GM23338 (cell line): ENCODE measurements at regions not wholly inside any gene's neighbourhood (a gene's known extent, or its start where the extent isn't known, plus 50 kb on each side); places are given as distances from the start of the nearest gene placed in this dataset.
A peak's percentile ranks its signal among the peaks of the same experiment; 100 is the strongest.

ENCODE experiments used
- ATAC-seq: fragments of 200-7000 bp; cut with Tn5 transposase; 3 replicates; pipeline ENCODE4 v1.9.1; 2020
- DNase-seq: peaks from one replicate; pipeline ENCODE4 v3.0.0-alpha.2; 2015; ENCODE audit warnings: low spot score
- H2AFZ ChIP-seq: fragments of 200-600 bp; sonication (generic); 2 replicates; pipeline ENCODE4 v1.8.0; 2016; ENCODE audit warnings: antibody characterized with exemption, mild to moderate bottlenecking, moderate library complexity
- H3F3A ChIP-seq: fragments of 200-600 bp; sonication (generic); replicated peaks from 2 replicates; pipeline ENCODE4 v1.8.0; 2017; ENCODE audit warnings: antibody characterized with exemption, mixed run types, low read depth
- H3K27ac ChIP-seq: fragments of 200-600 bp; sonication (generic); 2 replicates; pipeline ENCODE4 v1.6.1; 2016; ENCODE audit warnings: low read depth
- H3K27me3 ChIP-seq: fragments of 200-600 bp; sonication (generic); 2 replicates; pipeline ENCODE4 v1.8.0; 2016; ENCODE audit warnings: mild to moderate bottlenecking, mixed run types, moderate library complexity; ENCODE audit not compliant: insufficient read depth
- H3K36me3 ChIP-seq: fragments of 200-600 bp; sonication (generic); 2 replicates; pipeline ENCODE4 v1.8.0; 2016; ENCODE audit warnings: mild to moderate bottlenecking; ENCODE audit not compliant: insufficient read depth
- H3K4me1 ChIP-seq: fragments of 200-600 bp; sonication (generic); 2 replicates; pipeline ENCODE4 v1.8.0; 2016; ENCODE audit warnings: mild to moderate bottlenecking, moderate library complexity; ENCODE audit not compliant: insufficient read depth
- H3K4me2 ChIP-seq: fragments of 200-600 bp; sonication (generic); 2 replicates; pipeline ENCODE4 v1.7.1; 2017; ENCODE audit warnings: mixed run types
- H3K4me3 ChIP-seq: fragments of 200-600 bp; sonication (generic); 2 replicates; pipeline ENCODE4 v1.6.1; 2016; ENCODE audit warnings: mixed run types
- H3K79me2 ChIP-seq: fragments of 200-600 bp; sonication (generic); replicated peaks from 2 replicates; pipeline ENCODE4 v1.8.0; 2017; ENCODE audit warnings: mild to moderate bottlenecking; ENCODE audit not compliant: insufficient read depth
- H3K9me2 ChIP-seq: fragments of 200-600 bp; sonication (generic); 2 replicates; pipeline ENCODE4 v1.8.0; 2017; ENCODE audit not compliant: insufficient read depth
- H4K20me1 ChIP-seq: fragments of 200-600 bp; sonication (generic); replicated peaks from 2 replicates; pipeline ENCODE4 v1.8.0; 2017; ENCODE audit warnings: mild to moderate bottlenecking; ENCODE audit not compliant: insufficient read depth
- H3K27ac Mint-ChIP-seq: 2 replicates; pipeline ENCODE4 v1.8.0; 2020; ENCODE audit warnings: inconsistent platforms, mild to moderate bottlenecking, moderate library complexity, mixed read lengths
- H3K27me3 Mint-ChIP-seq: 3 replicates; pipeline ENCODE4 v1.8.0; 2022; ENCODE audit warnings: low read depth, mild to moderate bottlenecking, moderate library complexity, mixed read lengths, inconsistent platforms; ENCODE audit not compliant: insufficient read depth, poor library complexity
- H3K36me3 Mint-ChIP-seq: 3 replicates; pipeline ENCODE4 v1.8.0; 2021; ENCODE audit warnings: low read depth, mild to moderate bottlenecking, inconsistent platforms, moderate library complexity, mixed read lengths
- H3K4me1 Mint-ChIP-seq: 3 replicates; pipeline ENCODE4 v1.8.0; 2020; ENCODE audit warnings: mild to moderate bottlenecking, inconsistent platforms, mixed read lengths
- H3K4me3 Mint-ChIP-seq: 3 replicates; pipeline ENCODE4 v1.8.0; 2021; ENCODE audit warnings: moderate library complexity, mild to moderate bottlenecking, inconsistent platforms, mixed read lengths
- H3K9me3 Mint-ChIP-seq: 3 replicates; pipeline ENCODE4 v1.8.0; 2020; ENCODE audit warnings: moderate library complexity, mild to moderate bottlenecking, inconsistent platforms, mixed read lengths
- CREB1 ChIP-seq: fragments of 250-450 bp; sonication (Bioruptor Pico); IDR thresholded peaks from 2 replicates; pipeline ENCODE4 v1.5.0; 2020; ENCODE audit warnings: low read depth, mild to moderate bottlenecking, moderate library complexity
- ETS1 ChIP-seq: IDR thresholded peaks from 2 replicates; pipeline ENCODE4 v1.6.1; 2016; ENCODE audit warnings: antibody characterized with exemption
- EZH2 ChIP-seq: fragments of 200-600 bp; sonication (generic); IDR thresholded peaks from one replicate; pipeline ENCODE4 v1.8.0; 2017; ENCODE audit warnings: antibody characterized with exemption, mild to moderate bottlenecking, low read depth; ENCODE audit not compliant: unreplicated experiment
- EZH2phosphoT487 ChIP-seq: fragments of 200-600 bp; sonication (generic); IDR thresholded peaks from one replicate; pipeline ENCODE4 v1.8.1; 2018; ENCODE audit warnings: antibody characterized with exemption; ENCODE audit not compliant: unreplicated experiment
- NANOG ChIP-seq: IDR thresholded peaks from 2 replicates; pipeline ENCODE4 v1.6.1; 2016; ENCODE audit warnings: antibody characterized with exemption, borderline replicate concordance
- POLR2AphosphoS5 ChIP-seq: IDR thresholded peaks from 2 replicates; pipeline ENCODE4 v1.6.1; 2016; ENCODE audit warnings: antibody characterized with exemption, low read depth
- REST ChIP-seq: IDR thresholded peaks from one replicate; pipeline ENCODE4 v1.6.1; 2018; ENCODE audit warnings: antibody characterized with exemption; ENCODE audit not compliant: unreplicated experiment
- STAT1 ChIP-seq: IDR thresholded peaks from one replicate; pipeline ENCODE4 v1.6.1; 2016; ENCODE audit warnings: antibody characterized with exemption; ENCODE audit not compliant: unreplicated experiment
- ZNF114 ChIP-seq: fragments of 250-450 bp; sonication (Bioruptor Pico); IDR thresholded peaks from 2 replicates; pipeline ENCODE4 v1.5.0; 2020; ENCODE audit warnings: mild to moderate bottlenecking, moderate library complexity

- TF ChIP-seq REST (no peak), ZNF114 (CRISPR knock-in tag) (no peak)
Observed at GRCh38 chr9:86722706-86723075, 224.6 kb downstream of the GAS1 start (continued).

- no peaks in the 10 kb centered on the region for H3K36me3 Mint-ChIP-seq
- no peak for DNase-seq
- Histone ChIP-seq H3K27me3 (no peaks in the 10 kb centered on the region), H3K4me1 (peaks cover 7% of the 10 kb centered on the region), H2AFZ (peak overlapping the region; percentile 57), H3K79me2 (no peaks in the 10 kb centered on the region), H3K4me2 (no peak overlapping the region), H3K9me2 (peaks cover 10% of the 10 kb centered on the region; the same call in 1 of the 2 replicates), H3K4me3 (no peak overlapping the region), H3F3A (no peaks in the 10 kb centered on the region), H3K36me3 (no peaks in the 10 kb centered on the region), H3K27ac (no peak overlapping the region), H4K20me1 (no peaks in the 10 kb centered on the region)
- peaks cover 4% of the 10 kb centered on the region for H3K27me3 Mint-ChIP-seq
- no peak overlapping the region for H3K27ac Mint-ChIP-seq
- ATAC-seq = peak; percentile 36; the same call in 2 of the 3 replicates
- H3K4me3 Mint-ChIP-seq = no peak overlapping the region
- no peaks in the 10 kb centered on the region for H3K9me3 Mint-ChIP-seq
- peaks cover 25% of the 10 kb centered on the region for H3K4me1 Mint-ChIP-seq
- TF ChIP-seq REST (no peak), ETS1 (no peak), EZH2 (no peak), POLR2AphosphoS5 (no peak), ZNF114 (CRISPR knock-in tag) (no peak), STAT1 (no peak), NANOG (no peak), CREB1 (no peak), EZH2phosphoT487 (no peak)
Observed at GRCh38 chr9:86721843-86722705, 225.2 kb downstream of the GAS1 start.
